ENCODE measurements at regions not wholly inside any gene's neighbourhood (a gene's known extent, or its start where the extent isn't known, plus 50 kb on each side); places are given as distances from the start of the nearest gene placed in this dataset.

DNA sequence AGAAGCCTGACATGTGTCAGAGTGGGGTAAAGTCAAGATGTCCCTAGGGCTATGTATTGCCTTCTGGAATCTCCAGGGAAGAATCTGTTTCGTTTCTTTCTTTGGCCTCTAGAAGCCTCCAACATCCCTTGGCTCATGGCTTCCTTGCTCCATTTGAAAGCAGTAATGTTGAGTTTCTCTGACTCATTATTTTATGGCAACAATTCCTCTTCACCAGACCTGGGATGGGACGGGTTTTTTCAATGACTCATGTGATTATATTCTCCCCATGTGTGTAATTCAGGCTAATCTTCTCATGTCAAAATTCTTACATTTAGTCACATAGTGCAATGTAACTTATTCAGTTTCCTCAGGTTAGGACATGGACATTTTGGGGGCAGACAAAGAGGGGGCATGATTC lies 1038.6 kb downstream of the CBLN2 start:
- FAIRE-seq (no peak), DNase-seq (ENCODE audit: low read depth) (no peak)
- no peaks in the 10 kb centered on the region for H3K27me3 ChIP-seq (ENCODE audit: control insufficient read depth, insufficient read depth, low read length)
- H3K36me3 ChIP-seq (ENCODE audit: control insufficient read depth, insufficient read depth, low read length), result no peaks in the 10 kb centered on the region
- H3K4me3 ChIP-seq (ENCODE audit: low read depth, low read length), result no peak overlapping the region
- TF ChIP-seq, protein P1, sequence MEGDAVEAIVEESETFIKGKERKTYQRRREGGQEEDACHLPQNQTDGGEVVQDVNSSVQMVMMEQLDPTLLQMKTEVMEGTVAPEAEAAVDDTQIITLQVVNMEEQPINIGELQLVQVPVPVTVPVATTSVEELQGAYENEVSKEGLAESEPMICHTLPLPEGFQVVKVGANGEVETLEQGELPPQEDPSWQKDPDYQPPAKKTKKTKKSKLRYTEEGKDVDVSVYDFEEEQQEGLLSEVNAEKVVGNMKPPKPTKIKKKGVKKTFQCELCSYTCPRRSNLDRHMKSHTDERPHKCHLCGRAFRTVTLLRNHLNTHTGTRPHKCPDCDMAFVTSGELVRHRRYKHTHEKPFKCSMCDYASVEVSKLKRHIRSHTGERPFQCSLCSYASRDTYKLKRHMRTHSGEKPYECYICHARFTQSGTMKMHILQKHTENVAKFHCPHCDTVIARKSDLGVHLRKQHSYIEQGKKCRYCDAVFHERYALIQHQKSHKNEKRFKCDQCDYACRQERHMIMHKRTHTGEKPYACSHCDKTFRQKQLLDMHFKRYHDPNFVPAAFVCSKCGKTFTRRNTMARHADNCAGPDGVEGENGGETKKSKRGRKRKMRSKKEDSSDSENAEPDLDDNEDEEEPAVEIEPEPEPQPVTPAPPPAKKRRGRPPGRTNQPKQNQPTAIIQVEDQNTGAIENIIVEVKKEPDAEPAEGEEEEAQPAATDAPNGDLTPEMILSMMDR (IDR thresholded peaks at IDR 0.05; ENCODE audit: insufficient read depth, low read length, severe bottlenecking), result no peak

DNA sequence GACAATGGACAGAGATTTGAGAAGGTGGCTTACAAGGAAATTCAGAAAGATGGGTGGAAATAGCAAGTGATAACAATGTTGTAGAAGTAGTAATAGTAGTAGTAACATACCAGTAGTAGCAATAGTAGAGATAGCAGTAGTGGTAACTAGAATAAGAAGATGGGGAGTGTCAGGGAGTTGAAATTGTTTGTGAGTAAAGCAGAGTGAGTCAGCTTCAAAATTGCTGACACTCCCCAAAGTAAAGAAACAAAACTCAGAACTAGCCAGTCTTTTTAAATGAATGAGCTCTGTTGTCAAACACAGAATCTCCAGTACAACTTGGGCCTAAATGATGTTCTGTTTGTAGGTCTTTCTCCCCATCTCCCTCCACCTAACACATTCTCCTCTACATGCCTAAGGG lies 1040.9 kb downstream of the CBLN2 start:
- no peaks in the 10 kb centered on the region for H3K27me3 ChIP-seq (ENCODE audit: control insufficient read depth, insufficient read depth, low read length)
- DNase-seq (ENCODE audit: low read depth) (no peak), FAIRE-seq (no peak)
- no peak overlapping the region for H3K4me3 ChIP-seq (ENCODE audit: low read depth, low read length)
- TF ChIP-seq, protein P1 (IDR thresholded peaks at IDR 0.05; ENCODE audit: insufficient read depth, low read length, severe bottlenecking), result no peak
- H3K36me3 ChIP-seq (ENCODE audit: control insufficient read depth, insufficient read depth, low read length), result no peaks in the 10 kb centered on the region

DNA sequence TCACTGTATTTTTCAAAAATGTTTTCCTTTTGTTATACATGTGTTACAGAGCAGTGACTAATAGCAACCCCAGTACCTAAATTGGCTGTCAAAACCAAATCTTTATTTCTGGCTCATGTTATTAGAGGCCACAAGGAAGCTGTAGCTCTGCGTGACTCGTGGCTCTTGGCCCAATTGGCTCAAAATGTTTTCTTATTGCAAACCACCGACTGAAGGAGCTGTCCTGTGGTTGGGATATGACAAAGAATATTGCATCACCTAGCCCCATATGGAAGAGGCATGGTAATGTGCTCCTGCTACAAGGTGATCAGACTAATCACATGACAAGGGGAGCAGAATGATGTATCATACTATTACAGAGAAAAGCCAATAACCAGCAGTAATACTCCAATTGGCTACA lies 1058.5 kb downstream of the CBLN2 start:
- H3K36me3 ChIP-seq (ENCODE audit: control insufficient read depth, insufficient read depth, low read length), result no peaks in the 10 kb centered on the region
- FAIRE-seq (no peak), DNase-seq (ENCODE audit: low read depth) (peak; percentile 0)
- H3K27me3 ChIP-seq (ENCODE audit: control insufficient read depth, insufficient read depth, low read length), result no peaks in the 10 kb centered on the region
- TF ChIP-seq, protein P1 (IDR thresholded peaks at IDR 0.05; ENCODE audit: insufficient read depth, low read length, severe bottlenecking), result no peak
- H3K4me3 ChIP-seq (ENCODE audit: low read depth, low read length), result no peak overlapping the region

DNA sequence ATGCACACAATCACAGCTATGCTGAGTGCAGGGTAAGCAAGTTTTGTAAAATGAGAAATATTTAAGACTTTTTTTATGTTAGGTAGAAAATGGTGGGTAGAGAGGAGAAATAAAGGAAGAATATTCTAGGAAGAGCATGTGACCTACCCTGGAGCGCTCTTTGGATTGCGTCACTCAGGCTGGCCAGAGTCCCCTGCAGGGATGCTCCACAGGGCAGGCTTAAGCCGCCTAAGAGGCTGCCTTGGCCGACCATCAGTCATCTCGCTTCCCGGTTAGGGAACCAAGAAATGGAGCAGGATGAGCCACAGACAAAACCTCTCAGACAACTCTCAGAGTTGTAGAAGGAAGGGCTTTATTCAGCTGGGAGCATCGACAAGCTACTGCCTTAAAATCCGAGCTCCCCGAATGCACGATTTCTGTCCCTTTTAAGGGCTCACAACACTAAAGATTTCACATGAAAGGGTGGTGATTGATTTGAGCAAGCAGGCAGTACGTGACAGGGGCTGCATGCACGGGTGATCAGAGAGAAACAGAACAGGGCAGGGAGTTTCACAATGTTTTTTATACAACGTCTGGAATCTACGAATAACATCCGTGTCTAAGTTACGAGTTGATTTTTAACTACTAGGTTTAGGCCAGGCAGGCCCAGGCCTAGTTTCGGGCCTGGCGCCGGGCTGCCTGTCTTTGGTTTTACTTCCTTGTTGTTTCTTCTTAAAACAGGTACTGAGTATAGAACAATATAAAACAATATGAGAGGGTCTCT lies 1072.0 kb downstream of the CBLN2 start:
- no peaks in the 10 kb centered on the region for H3K27me3 ChIP-seq (ENCODE audit: control insufficient read depth, insufficient read depth, low read length)
- TF ChIP-seq, protein P1 (IDR thresholded peaks at IDR 0.05; ENCODE audit: insufficient read depth, low read length, severe bottlenecking), result no peak
- no peak for FAIRE-seq

DNA sequence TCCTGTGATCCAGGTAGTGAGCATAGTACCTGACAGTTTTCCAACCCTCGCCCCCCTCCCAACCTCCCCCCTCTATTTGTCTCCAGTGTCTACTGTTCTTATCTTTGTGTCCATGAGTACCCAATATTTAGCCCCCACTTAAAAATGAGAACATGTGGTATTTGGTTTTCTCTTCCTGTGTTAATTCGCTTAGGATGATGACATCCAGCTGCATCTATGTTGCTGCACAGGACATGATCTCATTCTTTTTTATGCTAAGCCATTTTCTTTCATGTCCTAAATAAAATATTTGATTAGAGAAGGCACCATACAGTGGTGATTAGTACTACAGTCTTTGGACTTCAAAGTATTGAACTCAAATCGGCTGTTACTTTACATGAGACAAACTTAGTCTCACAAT lies 1087.9 kb downstream of the CBLN2 start:
- Histone ChIP-seq H3K4me3 (ENCODE audit: low read depth, low read length) (no peak overlapping the region), H3K36me3 (ENCODE audit: control insufficient read depth, insufficient read depth, low read length) (no peaks in the 10 kb centered on the region), H3K27me3 (ENCODE audit: control insufficient read depth, insufficient read depth, low read length) (no peaks in the 10 kb centered on the region)
- FAIRE-seq (no peak), DNase-seq (ENCODE audit: low read depth) (no peak)
- TF ChIP-seq, protein P1 (IDR thresholded peaks at IDR 0.05; ENCODE audit: insufficient read depth, low read length, severe bottlenecking), result no peak

More for the DNA sequence above, 1072.0 kb downstream of the CBLN2 start:
- Histone ChIP-seq H3K36me3 (ENCODE audit: control insufficient read depth, insufficient read depth, low read length) (no peaks in the 10 kb centered on the region), H3K4me3 (ENCODE audit: low read depth, low read length) (no peak overlapping the region)
- DNase-seq (ENCODE audit: low read depth), result no peak

DNA sequence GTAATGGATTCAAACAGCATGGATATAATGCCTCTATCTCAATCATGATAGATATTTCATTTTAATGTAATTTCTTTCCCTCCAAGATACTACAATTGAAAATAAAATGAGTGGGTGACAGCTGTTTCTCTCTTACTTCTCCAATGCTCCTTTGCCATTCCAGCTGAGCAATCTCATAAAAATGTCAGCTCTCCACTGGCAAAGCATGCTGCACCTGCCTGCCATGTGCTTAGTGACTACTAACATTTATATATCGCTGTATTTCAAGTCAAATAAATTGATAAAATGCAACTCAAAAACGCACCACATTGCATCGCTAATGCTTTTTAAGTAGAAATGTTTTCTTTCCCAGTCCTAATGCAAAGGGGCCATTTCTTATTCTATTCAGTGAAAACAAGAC lies 1093.9 kb downstream of the CBLN2 start:
- Histone ChIP-seq H3K4me3 (ENCODE audit: low read depth, low read length) (no peak overlapping the region), H3K27me3 (ENCODE audit: control insufficient read depth, insufficient read depth, low read length) (no peaks in the 10 kb centered on the region), H3K36me3 (ENCODE audit: control insufficient read depth, insufficient read depth, low read length) (no peaks in the 10 kb centered on the region)
- TF ChIP-seq, protein P1 (IDR thresholded peaks at IDR 0.05; ENCODE audit: insufficient read depth, low read length, severe bottlenecking), result no peak
- no peak for FAIRE-seq
- DNase-seq (ENCODE audit: low read depth), result no peak
